Right lobe of liver (tissue), 4 donors: ENCODE measurements at regions not wholly inside any gene's neighbourhood (a gene's known extent, or its start where the extent isn't known, plus 50 kb on each side); places are given as distances from the start of the nearest gene placed in this dataset.

Experiments
- POLR2A ChIP-seq: fragments of 450-650 bp; IDR thresholded peaks from one replicate; pipeline ENCODE4 v1.6.1; 2017; ENCODE audit warnings: antibody characterized with exemption, mild to moderate bottlenecking
- TF ChIP-seq, protein P1 (sequence below), 4 donors: fragments of 200-600 bp in 3 of 4; fragments of 450-650 bp in 1 of 4; IDR thresholded peaks; one replicate each; pipeline versions ENCODE4 v1.5.1 to v1.8.0; 2016 to 2022; ENCODE audit warnings: antibody characterized with exemption in 4 of 4, mild to moderate bottlenecking in 2 of 4
- donor health status: DM: no; HTN: no; CAD: no.
- donor health status: DM: no; HTN: no; CAD: no.
- donor health status: DM: no; HTN: yes; CAD: no.

DNA sequence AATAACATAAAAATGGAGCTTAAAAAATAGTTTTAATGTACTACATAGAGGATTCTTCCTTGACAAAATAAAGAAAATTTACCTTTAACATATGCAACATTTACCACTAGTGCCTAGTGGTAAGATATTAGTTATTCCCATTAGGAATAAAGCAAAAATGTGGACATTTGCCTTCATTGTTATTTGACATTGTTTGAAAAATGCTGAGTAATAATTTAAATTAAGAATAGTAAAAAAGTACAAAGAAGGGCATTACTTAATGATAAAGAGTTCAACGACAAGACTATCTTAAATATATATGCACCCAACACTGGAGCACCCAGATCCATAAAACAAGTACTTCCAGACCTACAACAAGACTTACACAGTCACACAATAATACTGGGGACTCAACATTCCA, 125.7 kb downstream of the POLR2M start:
- TF ChIP-seq, protein P1, sequence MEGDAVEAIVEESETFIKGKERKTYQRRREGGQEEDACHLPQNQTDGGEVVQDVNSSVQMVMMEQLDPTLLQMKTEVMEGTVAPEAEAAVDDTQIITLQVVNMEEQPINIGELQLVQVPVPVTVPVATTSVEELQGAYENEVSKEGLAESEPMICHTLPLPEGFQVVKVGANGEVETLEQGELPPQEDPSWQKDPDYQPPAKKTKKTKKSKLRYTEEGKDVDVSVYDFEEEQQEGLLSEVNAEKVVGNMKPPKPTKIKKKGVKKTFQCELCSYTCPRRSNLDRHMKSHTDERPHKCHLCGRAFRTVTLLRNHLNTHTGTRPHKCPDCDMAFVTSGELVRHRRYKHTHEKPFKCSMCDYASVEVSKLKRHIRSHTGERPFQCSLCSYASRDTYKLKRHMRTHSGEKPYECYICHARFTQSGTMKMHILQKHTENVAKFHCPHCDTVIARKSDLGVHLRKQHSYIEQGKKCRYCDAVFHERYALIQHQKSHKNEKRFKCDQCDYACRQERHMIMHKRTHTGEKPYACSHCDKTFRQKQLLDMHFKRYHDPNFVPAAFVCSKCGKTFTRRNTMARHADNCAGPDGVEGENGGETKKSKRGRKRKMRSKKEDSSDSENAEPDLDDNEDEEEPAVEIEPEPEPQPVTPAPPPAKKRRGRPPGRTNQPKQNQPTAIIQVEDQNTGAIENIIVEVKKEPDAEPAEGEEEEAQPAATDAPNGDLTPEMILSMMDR (IDR thresholded peaks at IDR 0.05) = no peak
- TF ChIP-seq POLR2A = no peak
